Left renal pelvis (tissue), 4 donors: ENCODE measurements at regions not wholly inside any gene's neighbourhood (a gene's known extent, or its start where the extent isn't known, plus 50 kb on each side); places are given as distances from the start of the nearest gene placed in this dataset.

Source experiments
- DNase-seq, 4 donors: peaks; one replicate each; pipeline ENCODE4 v3.0.0-alpha.2; 2013; ENCODE audit warnings: low read depth in 4 of 4, low spot score in 3 of 4

DNA sequence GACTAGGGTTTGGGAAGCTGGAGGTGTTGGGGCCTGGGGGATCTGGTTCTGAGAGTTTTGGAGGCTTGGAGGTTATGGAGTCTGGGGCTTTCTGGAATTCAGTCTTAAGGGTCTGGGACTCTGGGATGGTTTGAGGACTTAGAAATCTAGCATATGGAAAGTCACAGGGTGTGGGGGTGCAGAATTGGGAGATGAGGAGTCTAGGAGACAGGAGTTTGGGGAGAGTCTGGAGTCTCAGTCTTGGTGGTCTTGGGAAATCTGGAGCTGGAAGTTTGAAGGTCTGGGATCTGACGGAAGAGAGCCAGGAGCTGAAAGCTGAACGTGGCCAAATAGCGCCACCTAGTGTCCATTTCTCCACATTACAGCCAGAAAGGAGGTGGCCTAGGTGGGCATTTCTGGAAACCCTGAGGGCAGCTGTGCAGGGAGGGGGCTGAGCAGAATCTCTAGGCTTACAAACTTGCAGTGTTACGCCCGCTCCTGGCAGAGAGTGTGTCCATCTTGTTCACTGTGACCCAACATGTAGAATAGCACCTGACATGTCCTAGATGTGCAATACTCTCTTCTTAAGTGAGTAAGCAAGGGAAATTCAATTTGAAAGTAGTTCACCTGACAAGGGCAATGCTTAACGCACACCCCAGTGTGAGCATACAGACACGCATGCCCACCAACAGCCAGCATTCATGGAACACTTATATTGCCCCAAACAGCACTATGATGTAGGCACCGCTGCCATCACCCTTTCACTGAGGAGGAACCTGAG is 204.8 kb downstream of the TFCP2L1 start:
- no peak for DNase-seq

GRCh38 chr2:121081701-121082100 is 203.3 kb downstream of the TFCP2L1 start:
- DNase-seq, result no peak

DNA sequence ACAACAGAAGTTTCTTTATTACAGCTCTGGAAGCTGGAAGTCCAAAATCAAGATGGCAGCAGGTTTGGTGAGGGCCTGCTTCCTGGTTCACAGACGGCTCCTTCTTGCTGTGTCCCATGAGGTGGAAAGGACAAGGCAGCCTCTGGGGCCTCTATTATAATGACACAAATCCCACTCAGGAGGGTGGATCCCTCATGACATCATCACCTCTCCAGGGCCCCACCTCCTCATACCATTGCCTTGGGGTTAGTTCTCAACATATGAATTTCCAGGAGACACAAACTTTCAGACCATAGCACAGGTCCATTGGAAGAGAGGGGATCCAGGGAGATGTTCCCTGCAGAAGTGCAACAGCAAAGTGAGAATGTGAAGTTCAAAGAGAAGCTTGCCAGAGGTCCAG is 202.8 kb downstream of the TFCP2L1 start:
- DNase-seq, result no peak

GRCh38 chr2:121084130-121084680 is 200.8 kb downstream of the TFCP2L1 start:
- DNase-seq, result no peak

DNA sequence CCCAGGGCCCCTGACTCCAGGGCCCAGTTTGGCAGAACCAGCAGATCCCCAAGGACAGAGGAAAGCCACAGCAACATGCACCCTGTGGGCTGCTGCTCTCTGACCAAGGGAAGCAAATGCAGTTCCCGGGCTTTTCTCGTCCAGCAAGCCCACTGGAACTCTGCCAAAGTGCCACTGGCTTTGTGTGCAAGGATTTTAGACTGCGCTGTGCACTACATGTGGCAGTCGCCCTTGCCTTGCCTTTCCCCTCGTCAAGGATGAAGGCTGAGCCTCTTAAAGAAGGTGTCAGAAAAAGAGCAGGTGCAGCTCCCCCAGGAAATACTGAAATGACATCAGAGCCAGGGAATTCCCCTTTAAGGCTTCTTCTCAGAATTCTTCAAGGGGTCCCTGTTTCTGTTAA is 199.2 kb downstream of the TFCP2L1 start:
- DNase-seq, result no peak

DNA sequence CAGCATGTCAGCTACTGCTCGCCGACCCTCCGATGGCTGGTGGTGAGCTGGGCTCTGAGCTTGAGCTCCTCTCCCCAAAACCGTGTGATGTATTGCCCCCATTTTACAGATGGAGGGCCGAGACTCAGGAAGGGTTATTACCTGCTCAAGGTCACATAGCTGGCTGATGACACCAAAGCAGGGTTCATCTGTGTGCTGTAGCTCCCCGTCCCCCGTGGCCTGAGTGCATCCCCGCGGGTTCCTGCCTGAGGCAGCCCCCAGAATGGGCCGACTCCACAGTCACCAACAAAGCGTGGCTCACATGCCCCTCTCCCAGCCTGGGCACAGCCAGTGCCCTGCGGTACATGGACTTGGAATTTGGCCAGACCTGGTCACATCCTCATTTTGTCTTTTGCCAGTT is 198.6 kb downstream of the TFCP2L1 start:
- no peak for DNase-seq

DNA sequence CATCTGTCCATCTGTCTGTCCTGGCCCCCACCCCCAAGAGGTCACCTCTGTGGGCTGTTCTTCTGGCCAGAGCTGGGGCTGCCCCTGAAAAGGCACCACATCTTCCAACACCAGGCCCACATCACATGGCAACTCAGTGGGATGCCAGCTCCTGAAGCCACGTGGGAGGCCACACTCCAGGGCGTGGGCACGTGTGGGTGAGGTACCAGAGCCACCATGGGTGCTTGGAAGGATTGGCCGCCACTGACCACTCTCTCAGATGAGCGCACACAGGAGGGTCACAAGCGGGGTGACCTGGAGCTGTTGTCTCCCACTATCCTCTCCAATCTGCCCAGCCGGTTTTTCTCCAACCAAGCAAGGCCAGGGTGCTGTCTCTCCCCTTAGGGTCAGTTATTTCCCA is 197.9 kb downstream of the TFCP2L1 start:
- no peak for DNase-seq

GRCh38 chr2:121088251-121089165 is 196.5 kb downstream of the TFCP2L1 start:
- DNase-seq, result peak in 1 of 4 donors; percentile 45

GRCh38 chr2:121089166-121089510 is 195.9 kb downstream of the TFCP2L1 start:
- no peak for DNase-seq

DNA sequence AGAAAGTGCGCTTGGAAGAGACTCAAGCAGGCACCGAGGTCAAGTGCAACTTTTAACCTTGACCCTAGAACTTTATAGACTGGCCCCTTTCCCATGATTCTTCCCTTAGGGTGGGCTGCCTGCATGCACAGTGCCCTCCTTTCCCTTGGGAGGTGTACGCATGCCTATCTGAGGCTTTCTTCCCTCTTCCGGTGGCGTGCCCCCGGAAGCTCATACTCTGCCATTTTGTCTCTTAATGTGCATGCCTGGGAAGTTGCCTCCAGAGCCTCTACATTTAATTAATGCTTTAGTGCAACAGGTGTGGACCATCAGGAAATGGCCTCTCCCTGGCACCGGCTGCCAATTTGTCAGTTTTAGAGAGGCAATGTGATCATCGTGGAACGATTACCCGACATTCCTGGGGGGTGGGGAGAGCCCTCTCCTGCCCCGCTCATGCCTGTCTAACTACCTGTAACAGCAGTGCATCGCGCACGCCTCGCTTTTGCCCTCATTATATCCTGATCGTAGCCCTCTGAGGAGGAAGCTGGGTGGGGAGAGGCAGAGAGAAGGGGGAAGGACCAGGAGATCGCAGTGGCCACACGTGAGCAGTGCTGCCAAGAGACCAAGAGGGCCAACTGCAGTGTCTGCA is 194.8 kb downstream of the TFCP2L1 start:
- no peak for DNase-seq

DNA sequence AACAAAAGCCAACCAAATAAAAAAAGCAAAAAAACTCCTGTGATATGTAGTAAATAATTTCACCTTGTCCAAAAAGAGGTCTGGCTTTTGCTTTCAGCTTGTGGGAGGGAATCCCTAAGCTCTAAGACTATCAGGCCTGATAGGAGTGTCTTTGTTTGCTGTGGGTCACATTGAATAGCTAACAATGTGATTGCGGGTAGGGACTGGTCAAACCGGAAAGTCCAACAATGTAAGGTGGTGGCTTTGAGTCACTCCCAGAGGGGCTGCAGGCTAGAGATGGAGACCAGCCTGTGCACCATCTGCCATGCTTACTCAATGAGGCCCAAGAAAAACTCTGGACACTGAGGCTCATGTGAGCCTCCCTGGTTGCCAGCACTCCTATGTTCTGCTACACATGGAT is 192.9 kb downstream of the TFCP2L1 start:
- DNase-seq, result no peak

GRCh38 chr2:121093692-121094091 is 191.3 kb downstream of the TFCP2L1 start:
- no peak for DNase-seq

DNA sequence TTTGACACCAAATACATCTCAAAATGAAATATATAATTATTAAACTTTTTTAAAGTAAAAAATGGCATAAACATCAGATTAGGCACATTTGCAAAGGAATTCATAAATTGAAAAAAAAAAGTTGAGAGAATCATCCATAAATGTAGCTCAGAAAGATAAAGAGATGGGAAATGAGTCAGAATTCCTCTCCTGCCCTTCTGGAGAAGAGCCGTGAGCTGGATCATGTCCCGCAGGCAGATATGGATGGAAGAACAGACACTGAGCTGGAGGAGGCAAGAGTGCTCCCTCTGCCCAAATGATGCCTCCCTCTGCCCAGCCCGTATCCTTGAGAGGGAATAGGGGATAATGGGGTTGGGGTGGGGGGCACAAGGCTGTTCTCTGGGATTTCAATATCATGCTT is 190.9 kb downstream of the TFCP2L1 start:
- no peak for DNase-seq

DNA sequence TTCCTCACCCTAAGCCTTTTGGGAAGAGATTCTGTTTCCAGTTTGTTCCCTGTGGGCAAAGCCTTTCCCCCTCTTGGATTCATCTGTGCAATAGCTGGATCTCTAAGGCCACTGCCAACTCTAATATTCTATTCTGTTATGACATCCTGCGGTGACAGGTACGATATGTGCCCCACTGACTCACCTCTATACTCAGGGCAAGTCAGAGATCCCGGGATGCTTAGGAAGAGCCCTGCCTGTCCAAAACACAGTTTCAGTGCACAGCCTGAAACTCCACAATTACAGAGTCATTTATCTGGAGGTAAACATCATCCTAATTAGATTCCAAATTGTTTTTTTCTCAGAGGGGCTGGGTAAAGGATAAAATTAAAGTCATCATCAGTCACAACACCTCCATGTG is 190.2 kb downstream of the TFCP2L1 start:
- DNase-seq, result no peak

GRCh38 chr2:121095257-121096080 is 189.5 kb downstream of the TFCP2L1 start:
- DNase-seq, result no peak

GRCh38 chr2:121096611-121097010 is 188.4 kb downstream of the TFCP2L1 start:
- no peak for DNase-seq

- no peak for DNase-seq
These were observed 186.4 kb downstream of the TFCP2L1 start for GRCh38 chr2:121098556-121098955.

DNA sequence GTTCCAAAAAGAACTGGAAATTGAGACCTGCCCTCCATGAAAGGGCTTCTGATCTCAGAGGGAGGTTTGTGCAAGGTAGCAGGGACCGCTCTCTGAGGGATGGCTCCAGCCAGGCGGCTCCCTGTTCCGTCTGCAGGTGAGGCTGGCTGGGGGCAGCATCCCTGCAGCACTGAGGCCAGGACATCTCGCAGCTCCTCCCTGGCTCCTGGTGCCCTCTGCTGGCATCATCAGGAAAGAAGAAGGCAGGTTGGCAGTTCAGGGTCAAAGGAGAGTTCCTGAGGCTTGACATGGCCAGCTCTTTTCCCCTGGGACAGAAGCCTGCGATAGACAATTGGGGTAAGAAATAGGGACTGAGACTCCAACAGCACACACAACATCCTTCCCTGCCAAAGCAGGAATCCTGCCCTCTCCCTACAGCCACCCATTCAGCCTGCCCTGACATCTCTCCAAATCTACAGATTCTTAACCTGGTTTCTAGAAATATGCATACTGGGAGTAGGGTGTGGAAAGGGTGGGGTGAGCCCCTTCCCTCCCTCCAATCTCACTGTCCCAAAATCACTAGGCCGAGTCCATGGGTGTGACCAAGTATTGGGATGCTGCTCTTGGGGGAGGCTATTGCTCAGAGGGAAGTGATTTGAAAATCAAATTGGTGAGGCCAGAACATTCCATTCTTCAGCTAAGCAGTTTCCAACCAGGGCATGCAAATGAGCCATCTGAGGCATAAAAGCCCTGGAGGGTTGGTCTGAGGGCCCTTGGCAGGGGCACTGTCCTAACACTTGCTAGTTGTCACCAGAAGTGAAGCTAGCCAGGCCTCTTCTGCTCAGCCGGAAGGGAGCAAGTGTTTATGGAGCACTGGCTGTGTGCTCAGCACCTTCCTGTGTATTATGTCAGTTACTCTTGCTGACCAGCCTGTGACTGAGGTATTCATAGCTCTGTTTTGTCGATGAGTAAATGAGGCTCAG is 185.4 kb downstream of the TFCP2L1 start:
- DNase-seq, result no peak

- no peak for DNase-seq
These were observed 183.8 kb downstream of the TFCP2L1 start for GRCh38 chr2:121101093-121101715.
